ENCODE measurements at regions not wholly inside any gene's neighbourhood (a gene's known extent, or its start where the extent isn't known, plus 50 kb on each side); places are given as distances from the start of the nearest gene placed in this dataset.

DNA sequence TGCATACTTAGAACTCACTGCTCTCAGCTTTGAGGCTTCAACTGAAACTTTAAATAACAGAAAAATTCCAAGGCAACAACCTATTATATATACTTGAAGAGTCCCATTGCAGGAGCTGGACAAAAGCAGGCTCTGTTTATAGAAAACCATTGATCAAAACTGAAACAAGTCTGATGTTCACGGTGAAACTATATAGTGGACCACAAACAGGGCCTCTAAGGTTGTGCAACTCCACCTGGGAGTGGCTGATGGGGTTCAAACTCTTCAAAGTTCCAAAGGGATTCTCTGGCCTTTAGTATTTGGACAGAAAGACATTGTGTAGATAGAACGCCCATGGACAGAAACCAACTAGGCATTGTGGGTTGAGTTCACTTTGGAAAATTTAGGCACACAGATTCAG, 140.3 kb downstream of the ZC3H11B start:
- Histone ChIP-seq H3K9me3 (ENCODE audit: severe bottlenecking) (no peaks in the 10 kb centered on the region), H3K36me3 (no peaks in the 10 kb centered on the region), H3K4me3 (ENCODE audit: low read depth, low read length) (no peak overlapping the region), H3K27me3 (ENCODE audit: insufficient read depth, low read depth, severe bottlenecking) (no peaks in the 10 kb centered on the region), H3K27ac (no peak overlapping the region)
- TF ChIP-seq, protein P1, sequence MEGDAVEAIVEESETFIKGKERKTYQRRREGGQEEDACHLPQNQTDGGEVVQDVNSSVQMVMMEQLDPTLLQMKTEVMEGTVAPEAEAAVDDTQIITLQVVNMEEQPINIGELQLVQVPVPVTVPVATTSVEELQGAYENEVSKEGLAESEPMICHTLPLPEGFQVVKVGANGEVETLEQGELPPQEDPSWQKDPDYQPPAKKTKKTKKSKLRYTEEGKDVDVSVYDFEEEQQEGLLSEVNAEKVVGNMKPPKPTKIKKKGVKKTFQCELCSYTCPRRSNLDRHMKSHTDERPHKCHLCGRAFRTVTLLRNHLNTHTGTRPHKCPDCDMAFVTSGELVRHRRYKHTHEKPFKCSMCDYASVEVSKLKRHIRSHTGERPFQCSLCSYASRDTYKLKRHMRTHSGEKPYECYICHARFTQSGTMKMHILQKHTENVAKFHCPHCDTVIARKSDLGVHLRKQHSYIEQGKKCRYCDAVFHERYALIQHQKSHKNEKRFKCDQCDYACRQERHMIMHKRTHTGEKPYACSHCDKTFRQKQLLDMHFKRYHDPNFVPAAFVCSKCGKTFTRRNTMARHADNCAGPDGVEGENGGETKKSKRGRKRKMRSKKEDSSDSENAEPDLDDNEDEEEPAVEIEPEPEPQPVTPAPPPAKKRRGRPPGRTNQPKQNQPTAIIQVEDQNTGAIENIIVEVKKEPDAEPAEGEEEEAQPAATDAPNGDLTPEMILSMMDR (IDR thresholded peaks at IDR 0.05; ENCODE audit: low read depth, low read length) = no peak
- DNase-seq = no peak

- no peak overlapping the region for H3K27ac ChIP-seq
- DNase-seq = no peak
- H3K27me3 ChIP-seq (ENCODE audit: insufficient read depth, low read depth, severe bottlenecking) = no peaks in the 10 kb centered on the region
- H3K4me3 ChIP-seq (ENCODE audit: low read depth, low read length) = no peak overlapping the region
- TF ChIP-seq, protein P1 (IDR thresholded peaks at IDR 0.05; ENCODE audit: low read depth, low read length) = no peak
- no peaks in the 10 kb centered on the region for H3K9me3 ChIP-seq (ENCODE audit: severe bottlenecking)
- no peaks in the 10 kb centered on the region for H3K36me3 ChIP-seq
Measured at GRCh38 chr1:219467524-219467923, 145.4 kb downstream of the ZC3H11B start.

DNA sequence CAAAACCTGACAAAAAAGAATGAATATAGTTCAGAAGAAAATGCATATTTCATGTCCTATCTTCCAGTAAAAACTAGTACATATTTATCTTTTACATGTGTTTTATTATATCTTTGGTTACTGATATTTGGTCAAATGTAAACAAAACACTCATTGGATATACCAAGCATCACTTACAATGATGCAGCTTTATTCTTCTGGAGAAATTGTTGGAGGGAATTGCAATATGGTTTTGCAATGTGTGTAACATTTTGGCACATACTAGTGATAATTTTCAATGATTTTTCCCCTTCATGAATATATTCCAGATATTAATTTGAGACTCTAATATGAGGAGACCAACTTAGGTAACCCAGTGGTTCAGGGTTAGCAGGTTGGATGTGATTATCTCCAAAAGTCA, 146.1 kb downstream of the ZC3H11B start:
- H3K4me3 ChIP-seq (ENCODE audit: low read depth, low read length) = no peak overlapping the region
- H3K36me3 ChIP-seq = no peaks in the 10 kb centered on the region
- H3K9me3 ChIP-seq (ENCODE audit: severe bottlenecking) = no peaks in the 10 kb centered on the region
- H3K27ac ChIP-seq = no peak overlapping the region
- DNase-seq = no peak
- H3K27me3 ChIP-seq (ENCODE audit: insufficient read depth, low read depth, severe bottlenecking) = no peaks in the 10 kb centered on the region
- TF ChIP-seq, protein P1 (IDR thresholded peaks at IDR 0.05; ENCODE audit: low read depth, low read length) = no peak

DNA sequence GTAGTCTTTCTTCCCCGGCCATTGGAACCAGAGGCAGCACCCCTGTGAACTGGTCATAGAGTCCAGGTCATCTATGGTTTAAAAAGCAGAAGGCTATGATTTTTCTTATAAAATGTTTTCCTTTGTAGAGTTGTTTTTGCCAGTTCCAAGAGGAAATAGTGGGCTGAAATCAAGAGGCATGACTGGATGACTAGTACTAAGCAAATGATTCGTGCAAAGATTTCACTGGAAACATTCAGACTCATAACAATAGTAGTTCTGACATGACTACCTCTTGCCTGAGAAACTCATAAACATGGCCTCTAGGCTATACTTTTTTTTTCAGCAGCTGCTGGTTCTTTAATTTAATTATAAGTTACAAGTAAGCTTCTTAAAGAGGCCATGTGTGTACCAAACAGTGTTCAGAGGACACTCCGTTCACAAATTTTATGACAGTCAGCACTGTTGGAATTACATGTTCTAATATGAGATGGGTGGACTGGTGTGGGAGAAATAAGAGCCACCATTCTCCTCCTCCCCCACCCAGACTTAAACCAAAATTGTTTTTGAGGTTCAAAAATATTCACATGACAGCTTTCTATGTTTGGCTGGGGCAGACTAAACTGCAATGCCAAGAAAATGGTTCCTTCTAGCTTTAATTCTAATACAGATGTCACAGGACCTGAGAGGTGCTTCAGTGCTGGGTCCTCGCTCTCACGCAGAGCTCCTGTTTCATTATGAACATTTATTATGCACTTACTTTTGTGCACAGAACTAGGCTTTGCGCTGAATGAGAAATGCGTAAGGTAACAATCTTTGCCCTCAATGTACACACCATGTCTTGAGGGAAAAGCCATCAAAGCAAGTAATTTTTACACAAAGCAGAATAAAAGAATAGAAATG, 147.5 kb downstream of the ZC3H11B start:
- no peaks in the 10 kb centered on the region for H3K36me3 ChIP-seq
- no peaks in the 10 kb centered on the region for H3K9me3 ChIP-seq (ENCODE audit: severe bottlenecking)
- H3K4me3 ChIP-seq (ENCODE audit: low read depth, low read length) = no peak overlapping the region
- H3K27ac ChIP-seq = no peak overlapping the region
- no peak for DNase-seq
- no peaks in the 10 kb centered on the region for H3K27me3 ChIP-seq (ENCODE audit: insufficient read depth, low read depth, severe bottlenecking)
- TF ChIP-seq, protein P1 (IDR thresholded peaks at IDR 0.05; ENCODE audit: low read depth, low read length) = no peak

GRCh38 chr1:219463636-219464035, 149.3 kb downstream of the ZC3H11B start:
- no peaks in the 10 kb centered on the region for H3K27me3 ChIP-seq (ENCODE audit: insufficient read depth, low read depth, severe bottlenecking)
- no peak overlapping the region for H3K27ac ChIP-seq
- DNase-seq = no peak
- no peaks in the 10 kb centered on the region for H3K36me3 ChIP-seq
- no peak overlapping the region for H3K4me3 ChIP-seq (ENCODE audit: low read depth, low read length)
- H3K9me3 ChIP-seq (ENCODE audit: severe bottlenecking) = no peaks in the 10 kb centered on the region
- TF ChIP-seq, protein P1 (IDR thresholded peaks at IDR 0.05; ENCODE audit: low read depth, low read length) = no peak

Measured in WERI-Rb-1 (cell line).